Effector memory CD4-positive, alpha-beta T cell (primary cell): ENCODE measurements at regions not wholly inside any gene's neighbourhood (a gene's known extent, or its start where the extent isn't known, plus 50 kb on each side); places are given as distances from the start of the nearest gene placed in this dataset.

ENCODE experiments used
- DNase-seq, 3 donors: peaks; one replicate each; pipeline ENCODE4 v3.0.0-alpha.2; 2020
- H3K27ac ChIP-seq: 2 replicates; pipeline ENCODE4 v1.7.0; 2013; ENCODE audit warnings: mild to moderate bottlenecking, low read length, moderate library complexity; ENCODE audit not compliant: insufficient read depth, poor library complexity, severe bottlenecking
- H3K27me3 ChIP-seq: replicated peaks from 2 replicates; pipeline ENCODE4 v1.7.0; 2013; ENCODE audit warnings: mild to moderate bottlenecking, low read length; ENCODE audit not compliant: insufficient read depth, control insufficient read depth, poor library complexity, severe bottlenecking
- H3K36me3 ChIP-seq: 2 replicates; pipeline ENCODE4 v1.7.0; 2013; ENCODE audit warnings: mild to moderate bottlenecking, low read length, moderate library complexity; ENCODE audit not compliant: control insufficient read depth, insufficient read depth
- H3K4me1 ChIP-seq: 2 replicates; pipeline ENCODE4 v1.7.0; 2013; ENCODE audit warnings: low read length, mild to moderate bottlenecking; ENCODE audit not compliant: control insufficient read depth, insufficient read depth, poor library complexity, severe bottlenecking
- H3K4me3 ChIP-seq: 2 replicates; pipeline ENCODE4 v1.7.0; 2013; ENCODE audit warnings: low read length, low read depth, mild to moderate bottlenecking; ENCODE audit not compliant: insufficient read depth, poor library complexity, severe bottlenecking
- H3K9me3 ChIP-seq: 2 replicates; pipeline ENCODE4 v1.7.0; 2013; ENCODE audit warnings: mild to moderate bottlenecking, low read length, moderate library complexity; ENCODE audit not compliant: control insufficient read depth

GRCh38 chr11:15585602-15586331 is 471.0 kb downstream of the INSC start:
- H3K4me1 ChIP-seq, result no peaks in the 10 kb centered on the region
- no peak overlapping the region for H3K27ac ChIP-seq
- no peaks in the 10 kb centered on the region for H3K27me3 ChIP-seq
- no peaks in the 10 kb centered on the region for H3K36me3 ChIP-seq
- no peak for DNase-seq
- H3K4me3 ChIP-seq, result no peak overlapping the region
- no peaks in the 10 kb centered on the region for H3K9me3 ChIP-seq

GRCh38 chr11:15586741-15587473 is 472.2 kb downstream of the INSC start:
- H3K27ac ChIP-seq, result no peak overlapping the region
- no peaks in the 10 kb centered on the region for H3K27me3 ChIP-seq
- H3K4me1 ChIP-seq, result no peaks in the 10 kb centered on the region
- no peaks in the 10 kb centered on the region for H3K36me3 ChIP-seq
- H3K4me3 ChIP-seq, result no peak overlapping the region
- no peaks in the 10 kb centered on the region for H3K9me3 ChIP-seq
- DNase-seq, result no peak

GRCh38 chr11:15589070-15589626 is 474.4 kb downstream of the INSC start:
- Histone ChIP-seq H3K36me3 (no peaks in the 10 kb centered on the region), H3K4me3 (no peak overlapping the region), H3K27ac (no peak overlapping the region), H3K27me3 (no peaks in the 10 kb centered on the region), H3K9me3 (no peaks in the 10 kb centered on the region), H3K4me1 (no peaks in the 10 kb centered on the region)
- no peak for DNase-seq

GRCh38 chr11:15590132-15590531 is 475.4 kb downstream of the INSC start:
- H3K4me3 ChIP-seq, result no peak overlapping the region
- H3K27me3 ChIP-seq, result no peaks in the 10 kb centered on the region
- no peaks in the 10 kb centered on the region for H3K36me3 ChIP-seq

GRCh38 chr11:15591112-15591537 is 476.4 kb downstream of the INSC start:
- no peaks in the 10 kb centered on the region for H3K36me3 ChIP-seq
- no peak overlapping the region for H3K27ac ChIP-seq
- no peaks in the 10 kb centered on the region for H3K4me1 ChIP-seq
- H3K4me3 ChIP-seq, result no peak overlapping the region
- no peaks in the 10 kb centered on the region for H3K9me3 ChIP-seq
- H3K27me3 ChIP-seq, result no peaks in the 10 kb centered on the region
- DNase-seq, result no peak

More at GRCh38 chr11:15590132-15590531, 475.4 kb downstream of the INSC start:
- Histone ChIP-seq H3K4me1 (no peaks in the 10 kb centered on the region), H3K27ac (no peak overlapping the region), H3K9me3 (no peaks in the 10 kb centered on the region)
- no peak for DNase-seq

GRCh38 chr11:15594607-15595006 is 479.9 kb downstream of the INSC start:
- no peak overlapping the region for H3K4me3 ChIP-seq
- H3K4me1 ChIP-seq, result no peaks in the 10 kb centered on the region
- H3K27me3 ChIP-seq, result no peaks in the 10 kb centered on the region
- no peak for DNase-seq
- no peaks in the 10 kb centered on the region for H3K9me3 ChIP-seq
- no peaks in the 10 kb centered on the region for H3K36me3 ChIP-seq
- H3K27ac ChIP-seq, result no peak overlapping the region

- Histone ChIP-seq H3K27ac (no peak overlapping the region), H3K36me3 (no peaks in the 10 kb centered on the region), H3K4me1 (no peaks in the 10 kb centered on the region), H3K9me3 (no peaks in the 10 kb centered on the region), H3K4me3 (no peak overlapping the region), H3K27me3 (no peaks in the 10 kb centered on the region)
- no peak for DNase-seq
These were observed 484.7 kb downstream of the INSC start for GRCh38 chr11:15599376-15599775.

GRCh38 chr11:15602047-15602446 is 487.3 kb downstream of the INSC start:
- H3K27me3 ChIP-seq, result no peaks in the 10 kb centered on the region
- H3K4me1 ChIP-seq, result no peaks in the 10 kb centered on the region
- H3K4me3 ChIP-seq, result no peak overlapping the region
- no peaks in the 10 kb centered on the region for H3K36me3 ChIP-seq
- H3K9me3 ChIP-seq, result no peaks in the 10 kb centered on the region
- no peak overlapping the region for H3K27ac ChIP-seq
- no peak for DNase-seq

- Histone ChIP-seq H3K27ac (no peak overlapping the region), H3K36me3 (no peaks in the 10 kb centered on the region), H3K4me3 (no peak overlapping the region), H3K27me3 (no peaks in the 10 kb centered on the region), H3K9me3 (no peaks in the 10 kb centered on the region), H3K4me1 (no peaks in the 10 kb centered on the region)
- DNase-seq, result no peak
These were observed 488.3 kb downstream of the INSC start for GRCh38 chr11:15602785-15603567.
